ENCODE measurements at regions not wholly inside any gene's neighbourhood (a gene's known extent, or its start where the extent isn't known, plus 50 kb on each side); places are given as distances from the start of the nearest gene placed in this dataset.
"Not testable (repeated sequence)": the region's sequence is repeated elsewhere in the genome, so short reads cannot be mapped to it uniquely, and the experiment has no call there.

DNA sequence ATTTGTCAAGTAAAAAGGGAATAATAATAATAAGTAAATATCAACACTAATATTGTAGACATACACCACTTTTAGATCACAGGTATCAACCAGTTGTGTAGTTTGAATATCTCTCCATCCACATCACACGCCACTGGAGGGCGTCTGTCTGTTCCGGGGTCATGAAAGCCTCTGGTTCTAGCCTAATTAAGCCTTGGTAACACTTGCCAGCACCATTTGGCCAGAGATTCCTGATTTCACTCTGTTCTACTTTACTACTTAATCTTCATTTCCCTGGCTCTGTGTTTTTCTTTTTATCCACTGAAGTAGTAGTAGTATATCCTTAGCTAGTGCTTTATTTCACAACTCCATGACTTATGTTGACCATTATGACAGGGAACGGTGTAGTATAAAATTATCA lies 285.6 kb upstream of the POM121L12 start:
- Histone ChIP-seq H3K4me3 (ENCODE audit: low read length) (no peak overlapping the region), H4K8ac (ENCODE audit: low read depth, low read length) (no peak overlapping the region), H3K9ac (ENCODE audit: low read length) (no peak overlapping the region), H3K4ac (ENCODE audit: low read depth, low read length) (no peak overlapping the region), H3K79me1 (ENCODE audit: low read length) (no peaks in the 10 kb centered on the region), H2BK5ac (ENCODE audit: low read length) (no peak overlapping the region), H3K56ac (ENCODE audit: low read length) (no peak overlapping the region), H3K4me2 (ENCODE audit: low read length) (no peak overlapping the region), H4K5ac (ENCODE audit: low read length) (no peak overlapping the region), H3K36me3 (ENCODE audit: control insufficient read depth, insufficient read depth, low read length) (no peaks in the 10 kb centered on the region), H3K79me2 (ENCODE audit: control insufficient read depth, insufficient read depth, low read length) (no peaks in the 10 kb centered on the region), H3K18ac (ENCODE audit: low read length) (no peak overlapping the region), H2AK5ac (ENCODE audit: low read length) (no peak overlapping the region), H2BK15ac (replicated peaks; ENCODE audit: low read depth) (no peak overlapping the region), H3K27me3 (ENCODE audit: insufficient read depth, low read length, poor library complexity) (no peaks in the 10 kb centered on the region), H3K23ac (ENCODE audit: low read length) (no peak overlapping the region), H2BK120ac (ENCODE audit: low read depth, low read length) (no peak overlapping the region), H3K27ac (ENCODE audit: low read depth, low read length) (no peak overlapping the region), H3K4me1 (ENCODE audit: control insufficient read depth, low read depth, low read length) (no peaks in the 10 kb centered on the region)
- no CpG with 5 or more reads among the region's 4 CpGs for WGBS (ENCODE audit: extremely low coverage, insufficient coverage, low lambda C conversion rate)
- peak; percentile 76 for DNase-seq

DNA sequence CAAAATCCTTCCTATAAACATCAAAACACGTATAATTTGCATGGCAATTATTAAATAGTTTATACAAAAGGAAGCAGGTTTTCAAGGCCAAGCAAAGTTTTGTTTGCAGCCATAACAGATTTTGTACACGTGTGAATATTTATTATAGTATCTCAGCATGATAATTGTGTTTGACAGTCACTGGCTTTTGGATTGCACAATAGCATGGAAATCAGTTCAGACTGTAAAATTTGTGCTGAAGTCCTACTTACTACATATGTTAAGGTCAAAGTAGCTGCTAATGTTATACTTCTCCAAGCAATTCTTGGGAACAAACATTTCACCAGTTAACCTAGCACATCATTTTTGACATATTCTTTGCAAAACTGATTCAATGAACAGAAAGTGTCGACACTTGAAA lies 287.6 kb upstream of the POM121L12 start:
- Histone ChIP-seq H3K27me3 (ENCODE audit: insufficient read depth, low read length, poor library complexity) (no peaks in the 10 kb centered on the region), H2BK120ac (ENCODE audit: low read depth, low read length) (no peak overlapping the region), H3K56ac (ENCODE audit: low read length) (no peak overlapping the region), H3K9ac (ENCODE audit: low read length) (no peak overlapping the region), H3K4me3 (ENCODE audit: low read length) (no peak overlapping the region), H4K5ac (ENCODE audit: low read length) (no peak overlapping the region), H3K79me1 (ENCODE audit: low read length) (no peaks in the 10 kb centered on the region), H2BK5ac (ENCODE audit: low read length) (no peak overlapping the region), H3K4ac (ENCODE audit: low read depth, low read length) (no peak overlapping the region), H3K36me3 (ENCODE audit: control insufficient read depth, insufficient read depth, low read length) (no peaks in the 10 kb centered on the region), H4K8ac (ENCODE audit: low read depth, low read length) (no peak overlapping the region), H3K23ac (ENCODE audit: low read length) (no peak overlapping the region), H2BK15ac (replicated peaks; ENCODE audit: low read depth) (no peak overlapping the region), H3K18ac (ENCODE audit: low read length) (no peak overlapping the region), H3K4me1 (ENCODE audit: control insufficient read depth, low read depth, low read length) (no peaks in the 10 kb centered on the region), H3K79me2 (ENCODE audit: control insufficient read depth, insufficient read depth, low read length) (no peaks in the 10 kb centered on the region), H3K4me2 (ENCODE audit: low read length) (no peak overlapping the region), H2AK5ac (ENCODE audit: low read length) (no peak overlapping the region), H3K27ac (ENCODE audit: low read depth, low read length) (no peak overlapping the region)
- no peak for DNase-seq
- 100% methylated on average over 1 of the region's 3 CpGs for WGBS (ENCODE audit: extremely low coverage, insufficient coverage, low lambda C conversion rate)

- WGBS (ENCODE audit: extremely low coverage, insufficient coverage, low lambda C conversion rate): no CpG with 5 or more reads among the region's 2 CpGs
- Histone ChIP-seq H3K23ac (ENCODE audit: low read length) (no peak overlapping the region), H3K4me2 (ENCODE audit: low read length) (no peak overlapping the region), H2AK5ac (ENCODE audit: low read length) (no peak overlapping the region), H3K79me2 (ENCODE audit: control insufficient read depth, insufficient read depth, low read length) (no peaks in the 10 kb centered on the region), H3K36me3 (ENCODE audit: control insufficient read depth, insufficient read depth, low read length) (no peaks in the 10 kb centered on the region), H4K8ac (ENCODE audit: low read depth, low read length) (no peak overlapping the region), H3K4me1 (ENCODE audit: control insufficient read depth, low read depth, low read length) (no peaks in the 10 kb centered on the region), H2BK5ac (ENCODE audit: low read length) (no peak overlapping the region), H3K56ac (ENCODE audit: low read length) (no peak overlapping the region), H3K4me3 (ENCODE audit: low read length) (no peak overlapping the region), H2BK120ac (ENCODE audit: low read depth, low read length) (no peak overlapping the region), H4K5ac (ENCODE audit: low read length) (no peak overlapping the region), H3K79me1 (ENCODE audit: low read length) (no peaks in the 10 kb centered on the region), H3K9ac (ENCODE audit: low read length) (no peak overlapping the region), H3K27ac (ENCODE audit: low read depth, low read length) (no peak overlapping the region), H3K4ac (ENCODE audit: low read depth, low read length) (no peak overlapping the region), H3K18ac (ENCODE audit: low read length) (no peak overlapping the region), H2BK15ac (replicated peaks; ENCODE audit: low read depth) (no peak overlapping the region), H3K27me3 (ENCODE audit: insufficient read depth, low read length, poor library complexity) (no peaks in the 10 kb centered on the region)
- no peak for DNase-seq
These were observed 293.7 kb upstream of the POM121L12 start for GRCh38 chr7:52741670-52742290.

DNA sequence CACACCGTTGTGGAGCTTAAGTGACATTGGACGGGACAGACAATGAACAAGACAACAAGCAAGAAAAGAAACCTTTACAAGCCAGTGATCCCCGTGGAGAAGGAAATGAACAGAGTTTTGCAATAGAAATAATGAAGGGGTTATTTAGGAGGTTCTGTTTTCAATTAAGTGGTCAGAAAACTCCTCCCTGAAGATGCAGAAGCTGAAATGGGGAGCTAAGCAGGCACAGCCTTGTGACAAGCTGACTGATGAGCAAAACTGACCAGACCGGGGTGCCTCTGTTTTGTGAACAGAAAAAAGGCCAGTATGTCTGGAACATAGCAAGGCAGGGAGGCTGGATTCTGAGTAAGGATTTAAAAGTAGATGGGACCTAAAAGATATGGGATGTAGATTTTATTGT lies 299.8 kb upstream of the POM121L12 start:
- DNase-seq: no peak
- WGBS (ENCODE audit: extremely low coverage, insufficient coverage, low lambda C conversion rate): no CpG with 5 or more reads among the region's 4 CpGs
- no peaks in the 10 kb centered on the region for H3K79me2 ChIP-seq (ENCODE audit: control insufficient read depth, insufficient read depth, low read length)

DNA sequence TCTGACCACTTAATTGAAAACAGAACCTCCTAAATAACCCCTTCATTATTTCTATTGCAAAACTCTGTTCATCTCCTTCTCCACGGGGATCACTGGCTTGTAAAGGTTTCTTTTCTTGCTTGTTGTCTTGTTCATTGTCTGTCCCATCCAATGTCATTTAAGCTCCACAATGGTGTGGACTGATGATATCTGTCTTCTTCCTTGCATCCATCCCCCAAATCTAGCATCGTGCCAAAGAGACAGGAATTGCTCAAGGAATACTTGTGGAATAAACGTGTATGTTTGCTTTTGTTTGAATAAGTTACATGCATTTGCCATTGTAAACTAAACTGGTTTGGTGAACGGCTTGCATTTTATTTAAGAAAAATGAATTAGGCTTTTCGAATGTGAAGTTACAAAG lies 306.8 kb upstream of the POM121L12 start:
- not testable (repeated sequence) for H3K9ac ChIP-seq (ENCODE audit: low read length); H4K5ac ChIP-seq (ENCODE audit: low read length); H3K4ac ChIP-seq (ENCODE audit: low read depth, low read length); H2BK15ac ChIP-seq (replicated peaks; ENCODE audit: low read depth); H2BK5ac ChIP-seq (ENCODE audit: low read length); H3K4me1 ChIP-seq (ENCODE audit: control insufficient read depth, low read depth, low read length); H3K36me3 ChIP-seq (ENCODE audit: control insufficient read depth, insufficient read depth, low read length); H3K18ac ChIP-seq (ENCODE audit: low read length); DNase-seq; H3K56ac ChIP-seq (ENCODE audit: low read length); H3K27ac ChIP-seq (ENCODE audit: low read depth, low read length); H3K27me3 ChIP-seq (ENCODE audit: insufficient read depth, low read length, poor library complexity); H3K79me2 ChIP-seq (ENCODE audit: control insufficient read depth, insufficient read depth, low read length); H2BK120ac ChIP-seq (ENCODE audit: low read depth, low read length); H2AK5ac ChIP-seq (ENCODE audit: low read length); H4K8ac ChIP-seq (ENCODE audit: low read depth, low read length); H3K79me1 ChIP-seq (ENCODE audit: low read length); H3K4me3 ChIP-seq (ENCODE audit: low read length); H3K4me2 ChIP-seq (ENCODE audit: low read length); H3K23ac ChIP-seq (ENCODE audit: low read length)
- WGBS (ENCODE audit: extremely low coverage, insufficient coverage, low lambda C conversion rate): no CpG with 5 or more reads among the region's 5 CpGs

More for the DNA sequence above, 299.8 kb upstream of the POM121L12 start:
- Histone ChIP-seq H4K5ac (ENCODE audit: low read length) (no peak overlapping the region), H3K27me3 (ENCODE audit: insufficient read depth, low read length, poor library complexity) (no peaks in the 10 kb centered on the region), H3K4me1 (ENCODE audit: control insufficient read depth, low read depth, low read length) (no peaks in the 10 kb centered on the region), H3K4me2 (ENCODE audit: low read length) (no peak overlapping the region), H2BK5ac (ENCODE audit: low read length) (no peak overlapping the region), H2AK5ac (ENCODE audit: low read length) (no peak overlapping the region), H3K4ac (ENCODE audit: low read depth, low read length) (no peak overlapping the region), H3K4me3 (ENCODE audit: low read length) (no peak overlapping the region), H4K8ac (ENCODE audit: low read depth, low read length) (no peak overlapping the region), H3K23ac (ENCODE audit: low read length) (no peak overlapping the region), H3K56ac (ENCODE audit: low read length) (no peak overlapping the region), H2BK15ac (replicated peaks; ENCODE audit: low read depth) (no peak overlapping the region), H2BK120ac (ENCODE audit: low read depth, low read length) (no peak overlapping the region), H3K18ac (ENCODE audit: low read length) (no peak overlapping the region), H3K27ac (ENCODE audit: low read depth, low read length) (no peak overlapping the region), H3K79me1 (ENCODE audit: low read length) (no peaks in the 10 kb centered on the region), H3K36me3 (ENCODE audit: control insufficient read depth, insufficient read depth, low read length) (no peaks in the 10 kb centered on the region), H3K9ac (ENCODE audit: low read length) (no peak overlapping the region)

GRCh38 chr7:52727632-52728031 lies 307.8 kb upstream of the POM121L12 start:
- no peak overlapping the region for H2BK5ac ChIP-seq (ENCODE audit: low read length)
- no peak overlapping the region for H4K5ac ChIP-seq (ENCODE audit: low read length)
- no peak overlapping the region for H3K27ac ChIP-seq (ENCODE audit: low read depth, low read length)
- no CpG with 5 or more reads among the region's 2 CpGs for WGBS (ENCODE audit: extremely low coverage, insufficient coverage, low lambda C conversion rate)
- no peak overlapping the region for H3K23ac ChIP-seq (ENCODE audit: low read length)
- no peak overlapping the region for H3K4me3 ChIP-seq (ENCODE audit: low read length)
- no peak overlapping the region for H3K56ac ChIP-seq (ENCODE audit: low read length)
- no peaks in the 10 kb centered on the region for H3K36me3 ChIP-seq (ENCODE audit: control insufficient read depth, insufficient read depth, low read length)
- H3K4me2 ChIP-seq (ENCODE audit: low read length): no peak overlapping the region
- H2BK15ac ChIP-seq (replicated peaks; ENCODE audit: low read depth): no peak overlapping the region
- no peak overlapping the region for H3K4ac ChIP-seq (ENCODE audit: low read depth, low read length)
- no peak overlapping the region for H4K8ac ChIP-seq (ENCODE audit: low read depth, low read length)
- H3K79me1 ChIP-seq (ENCODE audit: low read length): no peaks in the 10 kb centered on the region
- no peaks in the 10 kb centered on the region for H3K79me2 ChIP-seq (ENCODE audit: control insufficient read depth, insufficient read depth, low read length)
- H3K9ac ChIP-seq (ENCODE audit: low read length): no peak overlapping the region
- no peak overlapping the region for H2BK120ac ChIP-seq (ENCODE audit: low read depth, low read length)
- no peak overlapping the region for H2AK5ac ChIP-seq (ENCODE audit: low read length)
- H3K4me1 ChIP-seq (ENCODE audit: control insufficient read depth, low read depth, low read length): no peaks in the 10 kb centered on the region
- no peaks in the 10 kb centered on the region for H3K27me3 ChIP-seq (ENCODE audit: insufficient read depth, low read length, poor library complexity)
- DNase-seq: no peak
- H3K18ac ChIP-seq (ENCODE audit: low read length): no peak overlapping the region
